ENCODE measurements at regions not wholly inside any gene's neighbourhood (a gene's known extent, or its start where the extent isn't known, plus 50 kb on each side); places are given as distances from the start of the nearest gene placed in this dataset.

DNA sequence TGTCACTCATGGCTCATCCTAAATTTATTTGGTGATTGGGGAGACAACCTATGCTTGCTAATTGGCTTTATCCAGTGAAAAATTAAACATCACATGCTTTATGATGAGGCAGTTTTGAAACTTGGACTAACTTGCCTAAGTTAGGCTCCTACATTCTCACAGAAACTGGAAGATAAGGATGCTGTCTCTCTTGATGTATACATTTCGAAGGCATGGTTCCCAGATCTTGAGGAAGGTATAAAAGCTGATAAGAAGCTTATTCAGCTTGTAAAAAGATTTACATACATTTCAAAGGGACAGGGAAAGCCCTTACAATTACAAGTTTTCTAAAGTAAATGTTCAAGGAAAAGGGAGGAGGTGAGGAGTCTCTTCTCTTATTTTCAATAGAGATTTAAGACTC, 561.7 kb downstream of the IPMK start:
- no peaks in the 10 kb centered on the region for H3K36me3 ChIP-seq (ENCODE audit: insufficient read depth)
- no peaks in the 10 kb centered on the region for H3K27me3 ChIP-seq (ENCODE audit: insufficient read depth)
- Mint-ChIP-seq H3K4me1 (peaks cover 24% of the 10 kb centered on the region; the same call in 2 of the 3 replicates), H3K36me3 (ENCODE audit: low read depth) (no peaks in the 10 kb centered on the region), H3K9me3 (no peaks in the 10 kb centered on the region), H3K4me3 (no peak overlapping the region), H3K27ac (no peak overlapping the region), H3K27me3 (ENCODE audit: insufficient read depth, low read depth, poor library complexity) (no peaks in the 10 kb centered on the region)
- H3K27ac ChIP-seq (ENCODE audit: low read depth), result no peak overlapping the region
- H4K20me1 ChIP-seq (replicated peaks; ENCODE audit: insufficient read depth), result no peaks in the 10 kb centered on the region
- no peaks in the 10 kb centered on the region for H3K9me2 ChIP-seq (ENCODE audit: insufficient read depth)
- H3F3A ChIP-seq (replicated peaks; ENCODE audit: low read depth), result no peaks in the 10 kb centered on the region
- H3K4me1 ChIP-seq (ENCODE audit: insufficient read depth), result peaks cover 23% of the 10 kb centered on the region
- no peak for TF ChIP-seq CREB1 (CRISPR knock-in tag; IDR thresholded peaks at IDR 0.05; ENCODE audit: low read depth)
- TF ChIP-seq, protein P1, sequence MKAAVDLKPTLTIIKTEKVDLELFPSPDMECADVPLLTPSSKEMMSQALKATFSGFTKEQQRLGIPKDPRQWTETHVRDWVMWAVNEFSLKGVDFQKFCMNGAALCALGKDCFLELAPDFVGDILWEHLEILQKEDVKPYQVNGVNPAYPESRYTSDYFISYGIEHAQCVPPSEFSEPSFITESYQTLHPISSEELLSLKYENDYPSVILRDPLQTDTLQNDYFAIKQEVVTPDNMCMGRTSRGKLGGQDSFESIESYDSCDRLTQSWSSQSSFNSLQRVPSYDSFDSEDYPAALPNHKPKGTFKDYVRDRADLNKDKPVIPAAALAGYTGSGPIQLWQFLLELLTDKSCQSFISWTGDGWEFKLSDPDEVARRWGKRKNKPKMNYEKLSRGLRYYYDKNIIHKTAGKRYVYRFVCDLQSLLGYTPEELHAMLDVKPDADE (IDR thresholded peaks at IDR 0.05), result no peak
- TF ChIP-seq, protein P2, sequence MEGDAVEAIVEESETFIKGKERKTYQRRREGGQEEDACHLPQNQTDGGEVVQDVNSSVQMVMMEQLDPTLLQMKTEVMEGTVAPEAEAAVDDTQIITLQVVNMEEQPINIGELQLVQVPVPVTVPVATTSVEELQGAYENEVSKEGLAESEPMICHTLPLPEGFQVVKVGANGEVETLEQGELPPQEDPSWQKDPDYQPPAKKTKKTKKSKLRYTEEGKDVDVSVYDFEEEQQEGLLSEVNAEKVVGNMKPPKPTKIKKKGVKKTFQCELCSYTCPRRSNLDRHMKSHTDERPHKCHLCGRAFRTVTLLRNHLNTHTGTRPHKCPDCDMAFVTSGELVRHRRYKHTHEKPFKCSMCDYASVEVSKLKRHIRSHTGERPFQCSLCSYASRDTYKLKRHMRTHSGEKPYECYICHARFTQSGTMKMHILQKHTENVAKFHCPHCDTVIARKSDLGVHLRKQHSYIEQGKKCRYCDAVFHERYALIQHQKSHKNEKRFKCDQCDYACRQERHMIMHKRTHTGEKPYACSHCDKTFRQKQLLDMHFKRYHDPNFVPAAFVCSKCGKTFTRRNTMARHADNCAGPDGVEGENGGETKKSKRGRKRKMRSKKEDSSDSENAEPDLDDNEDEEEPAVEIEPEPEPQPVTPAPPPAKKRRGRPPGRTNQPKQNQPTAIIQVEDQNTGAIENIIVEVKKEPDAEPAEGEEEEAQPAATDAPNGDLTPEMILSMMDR (conservative IDR thresholded peaks at IDR 0.05; ENCODE audit: low read depth in 2 of 2), result no peak
- TF ChIP-seq, protein P3, sequence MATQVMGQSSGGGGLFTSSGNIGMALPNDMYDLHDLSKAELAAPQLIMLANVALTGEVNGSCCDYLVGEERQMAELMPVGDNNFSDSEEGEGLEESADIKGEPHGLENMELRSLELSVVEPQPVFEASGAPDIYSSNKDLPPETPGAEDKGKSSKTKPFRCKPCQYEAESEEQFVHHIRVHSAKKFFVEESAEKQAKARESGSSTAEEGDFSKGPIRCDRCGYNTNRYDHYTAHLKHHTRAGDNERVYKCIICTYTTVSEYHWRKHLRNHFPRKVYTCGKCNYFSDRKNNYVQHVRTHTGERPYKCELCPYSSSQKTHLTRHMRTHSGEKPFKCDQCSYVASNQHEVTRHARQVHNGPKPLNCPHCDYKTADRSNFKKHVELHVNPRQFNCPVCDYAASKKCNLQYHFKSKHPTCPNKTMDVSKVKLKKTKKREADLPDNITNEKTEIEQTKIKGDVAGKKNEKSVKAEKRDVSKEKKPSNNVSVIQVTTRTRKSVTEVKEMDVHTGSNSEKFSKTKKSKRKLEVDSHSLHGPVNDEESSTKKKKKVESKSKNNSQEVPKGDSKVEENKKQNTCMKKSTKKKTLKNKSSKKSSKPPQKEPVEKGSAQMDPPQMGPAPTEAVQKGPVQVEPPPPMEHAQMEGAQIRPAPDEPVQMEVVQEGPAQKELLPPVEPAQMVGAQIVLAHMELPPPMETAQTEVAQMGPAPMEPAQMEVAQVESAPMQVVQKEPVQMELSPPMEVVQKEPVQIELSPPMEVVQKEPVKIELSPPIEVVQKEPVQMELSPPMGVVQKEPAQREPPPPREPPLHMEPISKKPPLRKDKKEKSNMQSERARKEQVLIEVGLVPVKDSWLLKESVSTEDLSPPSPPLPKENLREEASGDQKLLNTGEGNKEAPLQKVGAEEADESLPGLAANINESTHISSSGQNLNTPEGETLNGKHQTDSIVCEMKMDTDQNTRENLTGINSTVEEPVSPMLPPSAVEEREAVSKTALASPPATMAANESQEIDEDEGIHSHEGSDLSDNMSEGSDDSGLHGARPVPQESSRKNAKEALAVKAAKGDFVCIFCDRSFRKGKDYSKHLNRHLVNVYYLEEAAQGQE (IDR thresholded peaks at IDR 0.05; ENCODE audit: unreplicated experiment), result no peak
- no peak for TF ChIP-seq POLR2AphosphoS5 (IDR thresholded peaks at IDR 0.05; ENCODE audit: low read depth)
- TF ChIP-seq STAT1 (IDR thresholded peaks at IDR 0.05; ENCODE audit: unreplicated experiment), result no peak
- TF ChIP-seq, protein P4, sequence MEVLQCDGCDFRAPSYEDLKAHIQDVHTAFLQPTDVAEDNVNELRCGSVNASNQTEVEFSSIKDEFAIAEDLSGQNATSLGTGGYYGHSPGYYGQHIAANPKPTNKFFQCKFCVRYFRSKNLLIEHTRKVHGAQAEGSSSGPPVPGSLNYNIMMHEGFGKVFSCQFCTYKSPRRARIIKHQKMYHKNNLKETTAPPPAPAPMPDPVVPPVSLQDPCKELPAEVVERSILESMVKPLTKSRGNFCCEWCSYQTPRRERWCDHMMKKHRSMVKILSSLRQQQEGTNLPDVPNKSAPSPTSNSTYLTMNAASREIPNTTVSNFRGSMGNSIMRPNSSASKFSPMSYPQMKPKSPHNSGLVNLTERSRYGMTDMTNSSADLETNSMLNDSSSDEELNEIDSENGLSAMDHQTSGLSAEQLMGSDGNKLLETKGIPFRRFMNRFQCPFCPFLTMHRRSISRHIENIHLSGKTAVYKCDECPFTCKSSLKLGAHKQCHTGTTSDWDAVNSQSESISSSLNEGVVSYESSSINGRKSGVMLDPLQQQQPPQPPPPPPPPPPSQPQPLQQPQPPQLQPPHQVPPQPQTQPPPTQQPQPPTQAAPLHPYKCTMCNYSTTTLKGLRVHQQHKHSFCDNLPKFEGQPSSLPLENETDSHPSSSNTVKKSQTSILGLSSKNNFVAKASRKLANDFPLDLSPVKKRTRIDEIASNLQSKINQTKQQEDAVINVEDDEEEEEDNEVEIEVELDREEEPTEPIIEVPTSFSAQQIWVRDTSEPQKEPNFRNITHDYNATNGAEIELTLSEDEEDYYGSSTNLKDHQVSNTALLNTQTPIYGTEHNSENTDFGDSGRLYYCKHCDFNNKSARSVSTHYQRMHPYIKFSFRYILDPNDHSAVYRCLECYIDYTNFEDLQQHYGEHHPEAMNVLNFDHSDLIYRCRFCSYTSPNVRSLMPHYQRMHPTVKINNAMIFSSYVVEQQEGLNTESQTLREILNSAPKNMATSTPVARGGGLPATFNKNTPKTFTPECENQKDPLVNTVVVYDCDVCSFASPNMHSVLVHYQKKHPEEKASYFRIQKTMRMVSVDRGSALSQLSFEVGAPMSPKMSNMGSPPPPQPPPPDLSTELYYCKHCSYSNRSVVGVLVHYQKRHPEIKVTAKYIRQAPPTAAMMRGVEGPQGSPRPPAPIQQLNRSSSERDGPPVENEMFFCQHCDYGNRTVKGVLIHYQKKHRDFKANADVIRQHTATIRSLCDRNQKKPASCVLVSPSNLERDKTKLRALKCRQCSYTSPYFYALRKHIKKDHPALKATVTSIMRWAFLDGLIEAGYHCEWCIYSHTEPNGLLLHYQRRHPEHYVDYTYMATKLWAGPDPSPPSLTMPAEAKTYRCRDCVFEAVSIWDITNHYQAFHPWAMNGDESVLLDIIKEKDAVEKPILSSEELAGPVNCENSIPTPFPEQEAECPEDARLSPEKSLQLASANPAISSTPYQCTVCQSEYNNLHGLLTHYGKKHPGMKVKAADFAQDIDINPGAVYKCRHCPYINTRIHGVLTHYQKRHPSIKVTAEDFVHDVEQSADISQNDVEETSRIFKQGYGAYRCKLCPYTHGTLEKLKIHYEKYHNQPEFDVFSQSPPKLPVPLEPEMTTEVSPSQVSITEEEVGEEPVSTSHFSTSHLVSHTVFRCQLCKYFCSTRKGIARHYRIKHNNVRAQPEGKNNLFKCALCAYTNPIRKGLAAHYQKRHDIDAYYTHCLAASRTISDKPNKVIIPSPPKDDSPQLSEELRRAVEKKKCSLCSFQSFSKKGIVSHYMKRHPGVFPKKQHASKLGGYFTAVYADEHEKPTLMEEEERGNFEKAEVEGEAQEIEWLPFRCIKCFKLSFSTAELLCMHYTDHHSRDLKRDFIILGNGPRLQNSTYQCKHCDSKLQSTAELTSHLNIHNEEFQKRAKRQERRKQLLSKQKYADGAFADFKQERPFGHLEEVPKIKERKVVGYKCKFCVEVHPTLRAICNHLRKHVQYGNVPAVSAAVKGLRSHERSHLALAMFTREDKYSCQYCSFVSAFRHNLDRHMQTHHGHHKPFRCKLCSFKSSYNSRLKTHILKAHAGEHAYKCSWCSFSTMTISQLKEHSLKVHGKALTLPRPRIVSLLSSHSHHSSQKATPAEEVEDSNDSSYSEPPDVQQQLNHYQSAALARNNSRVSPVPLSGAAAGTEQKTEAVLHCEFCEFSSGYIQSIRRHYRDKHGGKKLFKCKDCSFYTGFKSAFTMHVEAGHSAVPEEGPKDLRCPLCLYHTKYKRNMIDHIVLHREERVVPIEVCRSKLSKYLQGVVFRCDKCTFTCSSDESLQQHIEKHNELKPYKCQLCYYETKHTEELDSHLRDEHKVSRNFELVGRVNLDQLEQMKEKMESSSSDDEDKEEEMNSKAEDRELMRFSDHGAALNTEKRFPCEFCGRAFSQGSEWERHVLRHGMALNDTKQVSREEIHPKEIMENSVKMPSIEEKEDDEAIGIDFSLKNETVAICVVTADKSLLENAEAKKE (CRISPR knock-in tag; IDR thresholded peaks at IDR 0.05), result no peak
- TF ChIP-seq ZNF331 (CRISPR knock-in tag; IDR thresholded peaks at IDR 0.05; ENCODE audit: low read depth), result no peak
- TF ChIP-seq EZH2 (IDR thresholded peaks at IDR 0.05; ENCODE audit: low read depth, unreplicated experiment), result no peak
- no peak for TF ChIP-seq EZH2phosphoT487 (IDR thresholded peaks at IDR 0.05; ENCODE audit: unreplicated experiment)
- TF ChIP-seq NANOG (IDR thresholded peaks at IDR 0.05; ENCODE audit: borderline replicate concordance), result no peak
- no peak for TF ChIP-seq JUNB (IDR thresholded peaks at IDR 0.05; ENCODE audit: unreplicated experiment)
- no peak for TF ChIP-seq ZNF114 (CRISPR knock-in tag; IDR thresholded peaks at IDR 0.05)
- H3K4me2 ChIP-seq, result peak overlapping the region; percentile 42
- ATAC-seq (no peak), DNase-seq (ENCODE audit: low spot score) (peak; percentile 2)
- peak overlapping the region; percentile 14; the same call in 1 of the 2 replicates for H3K4me3 ChIP-seq
- no peak overlapping the region for H2AFZ ChIP-seq
- H3K79me2 ChIP-seq (replicated peaks; ENCODE audit: insufficient read depth), result no peaks in the 10 kb centered on the region
